GM23338 (cell line): ENCODE measurements at regions not wholly inside any gene's neighbourhood (a gene's known extent, or its start where the extent isn't known, plus 50 kb on each side); places are given as distances from the start of the nearest gene placed in this dataset.

Experiments
- ATAC-seq: fragments of 200-7000 bp; cut with Tn5 transposase; 3 replicates; pipeline ENCODE4 v1.9.1; 2020
- DNase-seq: peaks from one replicate; pipeline ENCODE4 v3.0.0-alpha.2; 2015; ENCODE audit warnings: low spot score
- H2AFZ ChIP-seq: fragments of 200-600 bp; sonication (generic); 2 replicates; pipeline ENCODE4 v1.8.0; 2016; ENCODE audit warnings: antibody characterized with exemption, mild to moderate bottlenecking, moderate library complexity
- H3F3A ChIP-seq: fragments of 200-600 bp; sonication (generic); replicated peaks from 2 replicates; pipeline ENCODE4 v1.8.0; 2017; ENCODE audit warnings: antibody characterized with exemption, mixed run types, low read depth
- H3K27ac ChIP-seq: fragments of 200-600 bp; sonication (generic); 2 replicates; pipeline ENCODE4 v1.6.1; 2016; ENCODE audit warnings: low read depth
- H3K27me3 ChIP-seq: fragments of 200-600 bp; sonication (generic); 2 replicates; pipeline ENCODE4 v1.8.0; 2016; ENCODE audit warnings: mild to moderate bottlenecking, mixed run types, moderate library complexity; ENCODE audit not compliant: insufficient read depth
- H3K36me3 ChIP-seq: fragments of 200-600 bp; sonication (generic); 2 replicates; pipeline ENCODE4 v1.8.0; 2016; ENCODE audit warnings: mild to moderate bottlenecking; ENCODE audit not compliant: insufficient read depth
- H3K4me1 ChIP-seq: fragments of 200-600 bp; sonication (generic); 2 replicates; pipeline ENCODE4 v1.8.0; 2016; ENCODE audit warnings: mild to moderate bottlenecking, moderate library complexity; ENCODE audit not compliant: insufficient read depth
- H3K4me2 ChIP-seq: fragments of 200-600 bp; sonication (generic); 2 replicates; pipeline ENCODE4 v1.7.1; 2017; ENCODE audit warnings: mixed run types
- H3K4me3 ChIP-seq: fragments of 200-600 bp; sonication (generic); 2 replicates; pipeline ENCODE4 v1.6.1; 2016; ENCODE audit warnings: mixed run types
- H3K79me2 ChIP-seq: fragments of 200-600 bp; sonication (generic); replicated peaks from 2 replicates; pipeline ENCODE4 v1.8.0; 2017; ENCODE audit warnings: mild to moderate bottlenecking; ENCODE audit not compliant: insufficient read depth
- H3K9me2 ChIP-seq: fragments of 200-600 bp; sonication (generic); 2 replicates; pipeline ENCODE4 v1.8.0; 2017; ENCODE audit not compliant: insufficient read depth
- H4K20me1 ChIP-seq: fragments of 200-600 bp; sonication (generic); replicated peaks from 2 replicates; pipeline ENCODE4 v1.8.0; 2017; ENCODE audit warnings: mild to moderate bottlenecking; ENCODE audit not compliant: insufficient read depth
- H3K27ac Mint-ChIP-seq: 2 replicates; pipeline ENCODE4 v1.8.0; 2020; ENCODE audit warnings: inconsistent platforms, mild to moderate bottlenecking, moderate library complexity, mixed read lengths
- H3K27me3 Mint-ChIP-seq: 3 replicates; pipeline ENCODE4 v1.8.0; 2022; ENCODE audit warnings: low read depth, mild to moderate bottlenecking, moderate library complexity, mixed read lengths, inconsistent platforms; ENCODE audit not compliant: insufficient read depth, poor library complexity
- H3K36me3 Mint-ChIP-seq: 3 replicates; pipeline ENCODE4 v1.8.0; 2021; ENCODE audit warnings: low read depth, mild to moderate bottlenecking, inconsistent platforms, moderate library complexity, mixed read lengths
- H3K4me1 Mint-ChIP-seq: 3 replicates; pipeline ENCODE4 v1.8.0; 2020; ENCODE audit warnings: mild to moderate bottlenecking, inconsistent platforms, mixed read lengths
- H3K4me3 Mint-ChIP-seq: 3 replicates; pipeline ENCODE4 v1.8.0; 2021; ENCODE audit warnings: moderate library complexity, mild to moderate bottlenecking, inconsistent platforms, mixed read lengths
- H3K9me3 Mint-ChIP-seq: 3 replicates; pipeline ENCODE4 v1.8.0; 2020; ENCODE audit warnings: moderate library complexity, mild to moderate bottlenecking, inconsistent platforms, mixed read lengths
- CREB1 ChIP-seq: fragments of 250-450 bp; sonication (Bioruptor Pico); IDR thresholded peaks from 2 replicates; pipeline ENCODE4 v1.5.0; 2020; ENCODE audit warnings: low read depth, mild to moderate bottlenecking, moderate library complexity
- CTCF ChIP-seq, 2 experiments: fragments of 200-600 bp in 1 of 2; sonication (generic) in 1 of 2; conservative IDR thresholded peaks; 2 replicates each; pipeline versions ENCODE4 v1.5.1 to v1.6.1; 2016 to 2017; ENCODE audit warnings: antibody characterized with exemption in 2 of 2, low read depth in 2 of 2, mild to moderate bottlenecking in 2 of 2, moderate library complexity in 1 of 2
- ETS1 ChIP-seq: IDR thresholded peaks from 2 replicates; pipeline ENCODE4 v1.6.1; 2016; ENCODE audit warnings: antibody characterized with exemption
- EZH2phosphoT487 ChIP-seq: fragments of 200-600 bp; sonication (generic); IDR thresholded peaks from one replicate; pipeline ENCODE4 v1.8.1; 2018; ENCODE audit warnings: antibody characterized with exemption; ENCODE audit not compliant: unreplicated experiment
- JUNB ChIP-seq: IDR thresholded peaks from one replicate; pipeline ENCODE4 v1.6.1; 2016; ENCODE audit warnings: antibody characterized with exemption; ENCODE audit not compliant: unreplicated experiment
- NANOG ChIP-seq: IDR thresholded peaks from 2 replicates; pipeline ENCODE4 v1.6.1; 2016; ENCODE audit warnings: antibody characterized with exemption, borderline replicate concordance
- POLR2AphosphoS5 ChIP-seq: IDR thresholded peaks from 2 replicates; pipeline ENCODE4 v1.6.1; 2016; ENCODE audit warnings: antibody characterized with exemption, low read depth
- STAT1 ChIP-seq: IDR thresholded peaks from one replicate; pipeline ENCODE4 v1.6.1; 2016; ENCODE audit warnings: antibody characterized with exemption; ENCODE audit not compliant: unreplicated experiment
- ZNF114 ChIP-seq: fragments of 250-450 bp; sonication (Bioruptor Pico); IDR thresholded peaks from 2 replicates; pipeline ENCODE4 v1.5.0; 2020; ENCODE audit warnings: mild to moderate bottlenecking, moderate library complexity
- ZNF462 ChIP-seq: fragments of 250-450 bp; sonication (Bioruptor Pico); IDR thresholded peaks from 2 replicates; pipeline ENCODE4 v1.5.0; 2020; ENCODE audit warnings: mild to moderate bottlenecking, moderate library complexity

GRCh38 chr10:8568401-8568800 is 513.9 kb downstream of the GATA3 start (continued):
- TF ChIP-seq ZNF462 (CRISPR knock-in tag): no peak
- TF ChIP-seq POLR2AphosphoS5: no peak

- peaks cover 4% of the 10 kb centered on the region; the same call in 1 of the 2 replicates for H3K9me2 ChIP-seq
- Mint-ChIP-seq H3K9me3 (peaks cover 2% of the 10 kb centered on the region; the same call in 1 of the 3 replicates), H3K27ac (no peak overlapping the region), H3K27me3 (peaks cover 3% of the 10 kb centered on the region), H3K4me1 (no peaks in the 10 kb centered on the region), H3K36me3 (no peaks in the 10 kb centered on the region), H3K4me3 (no peak overlapping the region)
- TF ChIP-seq ZNF114 (CRISPR knock-in tag): no peak
- H3K4me2 ChIP-seq: no peak overlapping the region
- H3K36me3 ChIP-seq: no peaks in the 10 kb centered on the region
- no peaks in the 10 kb centered on the region for H4K20me1 ChIP-seq
- DNase-seq: no peak
- no peaks in the 10 kb centered on the region for H3F3A ChIP-seq
- H3K4me3 ChIP-seq: no peak overlapping the region
- no peaks in the 10 kb centered on the region for H3K27me3 ChIP-seq
- no peak overlapping the region for H3K27ac ChIP-seq
- H2AFZ ChIP-seq: no peak overlapping the region
- H3K79me2 ChIP-seq: no peaks in the 10 kb centered on the region
- ATAC-seq: no peak
- H3K4me1 ChIP-seq: no peaks in the 10 kb centered on the region
Measured at GRCh38 chr10:8575620-8576019, 521.1 kb downstream of the GATA3 start.

DNA sequence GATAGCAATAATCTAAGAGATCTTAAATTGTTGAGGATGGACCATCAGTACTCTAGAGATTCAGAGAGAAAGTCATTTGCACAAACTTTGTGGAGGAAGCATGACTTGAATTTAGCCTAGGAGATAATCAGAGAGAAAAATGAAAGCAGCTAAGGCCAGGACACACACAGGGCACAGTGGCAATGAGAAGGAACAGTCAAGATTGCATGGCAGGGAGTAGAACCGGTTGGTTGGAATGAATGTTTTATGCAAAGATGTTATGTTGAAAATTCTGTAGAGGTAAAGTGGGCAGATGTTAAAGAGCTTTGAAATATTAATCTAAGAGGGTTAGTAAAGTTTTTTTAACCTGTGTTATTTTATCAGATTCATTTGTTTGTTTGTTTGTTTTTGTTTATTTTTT is 521.8 kb downstream of the GATA3 start:
- Mint-ChIP-seq H3K9me3 (peaks cover 2% of the 10 kb centered on the region; the same call in 1 of the 3 replicates), H3K27me3 (no peaks in the 10 kb centered on the region), H3K27ac (no peak overlapping the region), H3K4me1 (no peaks in the 10 kb centered on the region), H3K36me3 (no peaks in the 10 kb centered on the region), H3K4me3 (no peak overlapping the region)
- no peaks in the 10 kb centered on the region for H3K27me3 ChIP-seq
- TF ChIP-seq STAT1 (no peak), POLR2AphosphoS5 (no peak), EZH2phosphoT487 (no peak), ZNF114 (CRISPR knock-in tag) (no peak), CREB1 (CRISPR knock-in tag) (no peak), CTCF (conservative IDR thresholded peaks at IDR 0.05; ENCODE audit: low read depth in 2 of 2) (no peak), NANOG (no peak), JUNB (no peak), ETS1 (no peak)
- no peak overlapping the region for H3K4me3 ChIP-seq
- H2AFZ ChIP-seq: no peak overlapping the region
- DNase-seq: no peak
- H3K36me3 ChIP-seq: no peaks in the 10 kb centered on the region
- no peaks in the 10 kb centered on the region for H4K20me1 ChIP-seq
- no peaks in the 10 kb centered on the region for H3K79me2 ChIP-seq
- H3K4me1 ChIP-seq: no peaks in the 10 kb centered on the region
- no peak overlapping the region for H3K4me2 ChIP-seq
- no peak for ATAC-seq
- no peak overlapping the region for H3K27ac ChIP-seq
- H3K9me2 ChIP-seq: peaks cover 4% of the 10 kb centered on the region; the same call in 1 of the 2 replicates
- no peaks in the 10 kb centered on the region for H3F3A ChIP-seq
